Spinal cord (tissue), 9 donors: ENCODE measurements at regions not wholly inside any gene's neighbourhood (a gene's known extent, or its start where the extent isn't known, plus 50 kb on each side); places are given as distances from the start of the nearest gene placed in this dataset.
A peak's percentile ranks its signal among the peaks of the same experiment; 100 is the strongest.
"Not testable (repeated sequence)": the region's sequence is repeated elsewhere in the genome, so short reads cannot be mapped to it uniquely, and the experiment has no call there.

ENCODE experiments used
- DNase-seq, 6 donors: peaks; one replicate each; pipeline versions ENCODE4 v3.0.0 to v3.0.0-alpha.2; 2013 to 2015; ENCODE audit warnings: low spot score in 6 of 6, low read depth in 4 of 6
- H3K27ac ChIP-seq: one replicate; pipeline ENCODE4 v1.5.1; 2013; ENCODE audit warnings: low read depth, low read length, control low read depth
- H3K27me3 ChIP-seq: one replicate; pipeline ENCODE4 v1.6.1; 2013; ENCODE audit warnings: low read length; ENCODE audit not compliant: control insufficient read depth, insufficient read depth
- H3K36me3 ChIP-seq: one replicate; pipeline ENCODE4 v1.6.1; 2013; ENCODE audit warnings: low read length; ENCODE audit not compliant: control insufficient read depth, insufficient read depth
- H3K4me1 ChIP-seq: one replicate; pipeline ENCODE4 v1.6.1; 2013; ENCODE audit warnings: low read length; ENCODE audit not compliant: control insufficient read depth, insufficient read depth
- H3K4me3 ChIP-seq: one replicate; pipeline ENCODE4 v1.5.1; 2013; ENCODE audit warnings: low read depth, low read length, control low read depth
- H3K9me3 ChIP-seq: one replicate; pipeline ENCODE4 v1.6.1; 2013; ENCODE audit warnings: low read length; ENCODE audit not compliant: control insufficient read depth, insufficient read depth
- WGBS: methylation state at CpG from one replicate; pipeline ENCODE4 v1.1.5; 2013; ENCODE audit warnings: missing lambda C conversion rate; ENCODE audit not compliant: insufficient coverage; 5-methylcytosine and 5-hydroxymethylcytosine counted together
- donor health status: healthy.

DNA sequence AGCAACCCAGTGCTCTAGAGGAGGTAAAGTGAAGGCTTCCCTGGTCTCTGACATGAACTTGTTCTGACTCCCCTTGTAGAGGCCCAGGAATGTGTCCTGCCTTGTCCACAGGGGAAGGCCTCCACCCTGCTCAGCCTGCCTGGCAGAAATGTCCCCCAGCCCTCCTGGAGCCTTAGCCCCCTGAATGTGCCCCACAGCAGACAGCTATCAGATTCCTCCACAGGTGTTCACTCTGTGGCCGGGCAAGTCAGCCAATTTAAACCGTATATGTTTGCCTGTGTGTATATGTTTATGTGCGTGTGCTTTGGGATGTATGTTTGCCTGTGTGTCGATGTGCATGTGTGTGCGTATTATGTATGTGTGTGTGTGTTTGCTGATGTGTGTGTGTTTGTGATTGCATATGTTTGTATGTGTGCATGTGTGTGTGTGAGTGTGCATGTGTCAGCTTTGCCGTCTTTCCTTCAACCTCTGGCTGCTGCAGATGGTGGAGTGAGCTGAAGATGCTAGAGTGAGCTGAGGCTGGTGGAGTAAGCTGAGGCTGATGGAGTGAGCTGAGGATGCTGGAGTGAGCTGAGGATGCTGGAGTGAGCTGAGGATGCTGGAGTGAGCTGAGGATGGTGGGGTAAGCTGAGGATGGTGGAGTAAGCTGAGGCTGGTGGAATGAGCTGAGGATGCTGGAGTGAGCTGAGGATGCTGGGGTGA, 68.9 kb upstream of the ANTXRL start:
- H3K27me3 ChIP-seq: no peaks in the 10 kb centered on the region
- H3K36me3 ChIP-seq: no peaks in the 10 kb centered on the region
- WGBS: 88% methylated on average over 6 of the region's 6 CpGs
- no peaks in the 10 kb centered on the region for H3K9me3 ChIP-seq
- DNase-seq: no peak
- no peak overlapping the region for H3K27ac ChIP-seq
- no peaks in the 10 kb centered on the region for H3K4me1 ChIP-seq
- no peak overlapping the region for H3K4me3 ChIP-seq

DNA sequence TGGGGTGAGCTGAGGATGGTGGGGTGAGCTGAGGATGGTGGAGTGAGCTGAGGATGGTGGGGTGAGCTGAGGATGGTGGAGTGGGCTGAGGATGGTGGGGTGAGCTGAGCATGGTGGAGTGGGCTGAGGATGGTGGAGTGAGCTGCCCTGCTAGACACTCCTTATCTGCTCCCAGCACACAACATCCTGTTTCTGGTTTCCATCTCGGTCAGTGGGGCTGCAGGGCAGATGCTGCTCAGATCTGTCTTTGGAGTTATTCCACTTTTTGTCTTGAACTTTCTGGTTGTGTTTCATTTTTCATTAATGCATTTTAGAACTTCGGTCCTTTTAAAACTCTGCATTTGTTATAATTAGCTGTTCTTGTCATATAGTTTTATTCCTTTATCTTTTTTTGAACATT, 67.9 kb upstream of the ANTXRL start:
- no peaks in the 10 kb centered on the region for H3K27me3 ChIP-seq
- H3K27ac ChIP-seq: no peak overlapping the region
- 80% methylated on average over 1 of the region's 2 CpGs for WGBS
- no peaks in the 10 kb centered on the region for H3K4me1 ChIP-seq
- H3K36me3 ChIP-seq: no peaks in the 10 kb centered on the region
- no peak overlapping the region for H3K4me3 ChIP-seq
- no peaks in the 10 kb centered on the region for H3K9me3 ChIP-seq
- no peak for DNase-seq

DNA sequence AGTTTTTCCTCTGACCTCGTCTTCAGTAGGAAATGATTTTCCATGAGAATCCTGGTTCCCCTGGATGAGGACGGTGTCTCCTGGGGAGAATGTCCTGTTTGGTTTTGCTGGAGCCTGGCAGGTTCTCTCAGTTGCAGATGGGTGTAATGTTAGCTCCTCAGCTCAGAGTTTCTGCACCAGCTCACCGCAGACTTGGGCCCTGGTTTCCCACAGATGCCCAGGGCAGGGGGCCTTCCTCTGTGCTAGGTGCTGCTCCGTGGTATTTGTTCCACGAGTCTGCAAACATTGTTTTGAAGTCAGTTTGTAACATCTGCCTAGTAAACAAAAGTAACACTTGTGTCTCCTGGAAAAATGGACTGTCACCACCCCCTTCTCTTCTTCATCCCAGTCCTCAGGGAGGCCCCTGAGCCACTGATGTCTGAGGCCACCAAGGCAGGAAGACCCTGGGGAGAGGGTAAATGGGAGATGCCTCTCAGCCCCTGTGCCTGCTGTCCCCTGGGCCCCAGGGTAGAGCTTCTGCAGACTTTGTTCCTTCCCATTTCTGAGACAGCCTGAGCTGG, 67.3 kb upstream of the ANTXRL start:
- not testable (repeated sequence) for H3K4me1 ChIP-seq, H3K27ac ChIP-seq, H3K27me3 ChIP-seq, H3K36me3 ChIP-seq, H3K4me3 ChIP-seq, DNase-seq, H3K9me3 ChIP-seq
- WGBS: 82% methylated on average over 3 of the region's 5 CpGs

DNA sequence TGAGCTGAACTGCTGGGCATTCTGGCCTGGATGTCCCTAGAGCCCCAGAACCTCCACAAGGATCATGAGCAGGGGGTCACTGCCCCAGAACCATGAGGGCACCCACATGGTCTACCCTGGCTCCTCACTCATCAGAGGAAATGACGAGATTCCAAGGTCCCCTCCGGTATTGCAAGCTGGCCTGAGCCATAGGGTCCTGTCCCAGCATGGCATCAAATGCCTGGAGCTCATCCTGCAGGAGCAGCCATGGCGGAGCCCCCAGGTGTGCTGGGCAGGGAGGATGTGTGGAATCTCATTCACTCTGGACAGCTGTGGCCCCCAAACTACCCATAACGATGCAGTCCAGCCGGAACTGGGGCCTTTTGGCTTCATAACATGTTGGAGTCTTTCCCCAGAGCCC, 66.6 kb upstream of the ANTXRL start:
- WGBS: 92% methylated on average over 3 of the region's 5 CpGs
- H3K9me3 ChIP-seq: no peaks in the 10 kb centered on the region
- H3K4me3 ChIP-seq: no peak overlapping the region
- H3K27ac ChIP-seq: no peak overlapping the region
- no peaks in the 10 kb centered on the region for H3K27me3 ChIP-seq
- no peaks in the 10 kb centered on the region for H3K36me3 ChIP-seq
- H3K4me1 ChIP-seq: no peaks in the 10 kb centered on the region
- DNase-seq: no peak

DNA sequence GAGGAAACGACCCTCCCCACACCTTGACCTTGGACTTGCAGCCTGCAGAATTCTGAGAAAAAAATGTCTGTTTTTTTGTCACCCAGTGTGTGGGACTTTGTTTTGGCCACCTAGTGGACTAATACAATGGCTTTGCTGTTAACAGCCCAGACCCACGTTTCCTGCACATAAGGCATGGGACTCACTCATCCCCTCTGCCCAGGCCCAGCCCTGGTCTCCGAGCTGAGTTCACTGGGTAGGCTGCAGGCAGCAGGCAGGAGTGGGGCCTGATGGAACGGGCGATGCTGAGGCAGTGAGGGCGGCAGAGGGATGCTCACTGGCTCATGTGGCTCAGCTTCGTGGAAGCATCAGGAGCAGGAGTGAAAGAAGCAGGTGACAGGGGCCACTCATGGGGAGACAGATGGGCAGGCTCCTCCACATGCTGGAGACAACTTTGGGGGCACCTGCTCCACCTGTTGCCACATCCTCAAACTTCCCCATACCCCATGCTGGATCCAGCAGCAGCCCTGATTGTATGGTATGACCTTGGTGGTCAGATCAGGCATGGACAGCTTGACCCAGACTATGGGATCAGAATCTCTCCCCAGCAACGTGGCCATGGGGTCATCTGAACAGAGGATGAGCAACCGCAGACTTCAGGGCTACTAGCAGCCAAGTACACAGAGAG, 65.8 kb upstream of the ANTXRL start:
- Histone ChIP-seq H3K27ac (no peak overlapping the region), H3K4me1 (no peaks in the 10 kb centered on the region), H3K36me3 (no peaks in the 10 kb centered on the region), H3K27me3 (no peaks in the 10 kb centered on the region), H3K9me3 (no peaks in the 10 kb centered on the region), H3K4me3 (no peak overlapping the region)
- 80% methylated on average over 8 of the region's 9 CpGs for WGBS
- DNase-seq: peak in 1 of 6 donors; percentile 1

DNA sequence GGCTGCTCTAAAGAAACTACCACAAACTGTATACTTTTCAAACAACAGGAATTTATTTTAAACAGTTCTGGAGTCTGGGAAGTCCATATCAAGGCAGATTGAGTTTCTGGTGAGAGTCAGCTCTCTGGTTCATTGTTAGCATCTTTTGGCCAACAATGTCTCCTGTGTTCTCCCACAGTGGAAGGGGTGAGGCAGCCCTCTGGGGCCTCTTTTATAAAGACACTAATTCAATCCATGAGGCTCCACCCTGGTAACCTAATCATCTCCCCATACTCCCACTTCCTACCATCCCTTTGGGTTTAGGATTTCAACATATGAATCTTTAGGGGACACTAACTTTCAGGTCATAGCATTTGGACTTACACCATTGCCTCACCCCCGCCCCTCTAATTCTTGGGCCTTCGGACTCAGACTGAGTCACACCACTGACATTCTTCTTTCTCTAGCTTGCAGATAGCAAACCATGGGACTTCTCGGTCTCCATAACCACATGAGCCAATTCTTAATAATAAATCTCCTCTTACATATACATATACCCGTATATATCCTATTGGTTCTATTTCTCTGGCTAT, 64.3 kb upstream of the ANTXRL start:
- Histone ChIP-seq H3K4me3 (no peak overlapping the region), H3K27me3 (no peaks in the 10 kb centered on the region), H3K9me3 (no peaks in the 10 kb centered on the region), H3K27ac (no peak overlapping the region), H3K4me1 (no peaks in the 10 kb centered on the region), H3K36me3 (no peaks in the 10 kb centered on the region)
- WGBS: 96% methylated on average over 4 of the region's 4 CpGs
- no peak for DNase-seq

DNA sequence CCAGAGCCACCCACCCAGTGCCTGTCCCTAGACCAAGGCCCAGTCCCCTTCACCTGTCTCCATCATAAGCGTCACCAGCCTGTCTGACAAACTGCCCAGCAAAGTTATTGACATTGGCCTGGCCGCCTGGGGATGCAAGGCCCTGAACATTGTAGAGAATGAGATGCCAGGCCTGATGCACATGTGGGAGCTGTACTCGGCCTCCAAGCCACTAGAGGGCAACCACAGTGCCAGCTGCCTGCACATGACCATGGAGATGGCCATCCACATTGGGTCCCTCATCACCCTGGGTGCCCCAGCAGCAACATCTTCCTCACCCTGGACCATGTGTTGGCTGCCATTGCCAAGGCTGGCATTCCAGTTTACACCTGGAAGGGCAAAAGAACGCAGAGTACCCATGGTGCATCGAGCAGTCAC, 63.7 kb upstream of the ANTXRL start:
- Histone ChIP-seq H3K27ac (no peak overlapping the region), H3K4me3 (no peak overlapping the region), H3K9me3 (no peaks in the 10 kb centered on the region), H3K27me3 (no peaks in the 10 kb centered on the region), H3K4me1 (peaks cover 2% of the 10 kb centered on the region), H3K36me3 (no peaks in the 10 kb centered on the region)
- DNase-seq: no peak
- 91% methylated on average over 5 of the region's 5 CpGs for WGBS

DNA sequence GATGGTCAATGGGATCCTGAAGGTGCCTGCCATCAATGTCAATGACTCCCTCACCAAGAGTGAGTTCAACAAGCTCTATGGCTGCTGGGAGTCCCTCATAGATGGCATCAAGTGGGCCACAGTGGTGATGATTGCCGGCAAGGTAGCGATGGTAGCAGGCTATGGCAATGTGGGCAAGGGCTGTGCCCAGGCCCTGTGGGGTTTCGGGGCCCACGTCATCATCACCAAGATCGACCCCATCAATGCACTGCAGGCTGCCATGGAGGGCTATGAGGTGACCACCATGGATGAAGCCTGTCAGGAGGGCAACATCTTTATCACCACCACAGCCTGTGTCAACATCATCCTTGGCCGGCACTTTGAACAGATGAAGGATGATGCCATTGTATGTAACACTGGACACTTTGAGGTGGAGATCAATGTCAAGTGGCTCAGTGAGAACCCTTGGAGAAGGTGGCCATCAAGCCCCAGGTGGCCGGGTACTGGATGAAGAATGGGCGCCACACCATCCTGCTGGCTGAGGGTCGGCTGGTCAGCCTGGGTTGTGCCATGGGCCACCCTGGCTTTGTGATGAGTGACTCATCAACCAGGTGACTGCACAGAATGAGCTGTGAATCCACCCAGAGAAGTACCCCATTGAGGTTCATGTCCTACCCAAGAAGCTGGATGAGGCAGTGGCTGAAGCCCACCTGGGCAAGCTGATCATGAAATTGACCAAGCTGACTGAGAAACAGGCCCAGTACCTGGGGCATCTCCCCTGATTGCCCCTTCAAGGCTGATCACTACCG, 63.0 kb upstream of the ANTXRL start:
- Histone ChIP-seq H3K27ac (no peak overlapping the region), H3K27me3 (no peaks in the 10 kb centered on the region), H3K4me1 (peaks cover 9% of the 10 kb centered on the region), H3K36me3 (no peaks in the 10 kb centered on the region), H3K9me3 (no peaks in the 10 kb centered on the region), H3K4me3 (no peak overlapping the region)
- over 99% methylated on average over 10 of the region's 10 CpGs for WGBS
- no peak for DNase-seq

DNA sequence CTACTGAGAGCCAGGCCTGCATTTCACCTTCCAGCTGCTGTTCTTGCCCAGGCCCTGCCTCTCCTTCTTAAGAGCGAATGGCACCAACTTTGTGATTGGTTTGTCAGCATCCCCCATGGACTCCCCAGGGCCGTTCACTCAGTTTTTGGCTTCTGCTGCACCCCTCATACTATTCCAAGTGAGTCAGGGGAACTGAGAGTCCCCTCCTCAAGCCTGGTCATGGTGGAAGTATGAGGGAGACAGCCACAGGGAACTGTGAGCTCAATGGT, 62.4 kb upstream of the ANTXRL start:
- Histone ChIP-seq H3K27ac (no peak overlapping the region), H3K4me3 (no peak overlapping the region), H3K27me3 (no peaks in the 10 kb centered on the region), H3K9me3 (no peaks in the 10 kb centered on the region), H3K4me1 (peaks cover 12% of the 10 kb centered on the region), H3K36me3 (no peaks in the 10 kb centered on the region)
- 100% methylated on average over 1 of the region's 2 CpGs for WGBS
- no peak for DNase-seq
